HepG2 (cell line): ENCODE measurements at regions not wholly inside any gene's neighbourhood (a gene's known extent, or its start where the extent isn't known, plus 50 kb on each side); places are given as distances from the start of the nearest gene placed in this dataset.

Source experiments
- ATAC-seq: fragments of 200-7000 bp; cut with Tn5 transposase; 3 replicates; pipeline ENCODE4 v1.9.1; 2020; ENCODE audit warnings: mild to moderate bottlenecking, moderate library complexity
- BruUV-seq: library from RNA; stranded (reverse); fragments of 400-500 nt; replicated peaks from 2 replicates; lab custom pipeline; 2021; lab: Mats Ljungman, UMichigan
- CTCF ChIA-PET: fragments of 300-600 bp; formaldehyde crosslinking; extraction: SDS; loops from one replicate; lab custom pipeline; 2021; ENCODE audit warnings: low total read pairs, inconsistent platforms, low intra/inter-chr PET ratio; lab: Yijun Ruan, JAX
- POLR2A ChIA-PET: fragments of 350-600 bp; sonication (Branson Sonifier 250); formaldehyde crosslinking; loops from one replicate; lab custom pipeline; 2020; ENCODE audit warnings: antibody characterized with exemption, inconsistent platforms; lab: Yijun Ruan, JAX
- DNase-seq: peaks from one replicate; pipeline ENCODE4 v3.0.0-alpha.2; 2015; ENCODE audit warnings: low spot score
- FAIRE-seq: peaks from 3 replicates; lab custom pipeline; 2011; peaks lifted over from hg19 to GRCh38; lab: Jason Lieb, UNC
- H2AFZ ChIP-seq: one replicate; pipeline ENCODE4 v1.6.1; 2011; ENCODE audit warnings: low read length, inconsistent platforms
- H3K27ac ChIP-seq: fragments of 300-600 bp; 3 replicates; pipeline ENCODE4 v1.8.0; 2011; ENCODE audit warnings: mixed run types, mild to moderate bottlenecking, mixed read lengths, low read length, inconsistent platforms; ENCODE audit not compliant: insufficient read depth; ENCODE audit errors: extremely low read length
- H3K27me3 ChIP-seq, 2 experiments: fragments of 200-600 bp in 1 of 2; 2 replicates in 1 of 2; 3 replicates in 1 of 2; pipeline versions ENCODE4 v1.6.0 to v1.8.0; 2011; ENCODE audit warnings: low read length in 2 of 2, mild to moderate bottlenecking in 2 of 2, moderate library complexity in 2 of 2, inconsistent platforms in 1 of 2; ENCODE audit not compliant: insufficient read depth in 2 of 2, control insufficient read depth in 1 of 2
- H3K36me3 ChIP-seq, 2 experiments: fragments of 200-600 bp in 1 of 2; replicated peaks in 1 of 2; 2 replicates in 1 of 2; 3 replicates in 1 of 2; pipeline versions ENCODE4 v1.5.1 to v1.8.0; 2011; ENCODE audit warnings: low read length in 2 of 2, inconsistent platforms in 1 of 2; ENCODE audit not compliant: insufficient read depth in 2 of 2, control insufficient read depth in 1 of 2
- H3K4me1 ChIP-seq: 2 replicates; pipeline ENCODE4 v1.5.1; 2012; ENCODE audit warnings: low read length, inconsistent platforms; ENCODE audit not compliant: insufficient read depth
- H3K4me2 ChIP-seq: 2 replicates; pipeline ENCODE4 v1.6.0; 2011; ENCODE audit warnings: low read depth, low read length, inconsistent platforms
- H3K4me3 ChIP-seq, 3 experiments: fragments of 200-600 bp in 1 of 3; sonication (generic), shearing (Covaris generic) in 1 of 3; replicated peaks in 1 of 3; 2 replicates each; pipeline ENCODE4 v1.5.1; 2011 to 2016; ENCODE audit warnings: low read length in 3 of 3, inconsistent platforms in 2 of 3, low read depth in 2 of 3, mild to moderate bottlenecking in 2 of 3, control low read depth in 1 of 3, mixed read lengths in 1 of 3; ENCODE audit not compliant: insufficient read depth in 1 of 3
- H3K79me2 ChIP-seq: one replicate; pipeline ENCODE4 v1.6.1; 2011; ENCODE audit warnings: low read length, inconsistent platforms; ENCODE audit not compliant: insufficient read depth
- H3K9ac ChIP-seq: 2 replicates; pipeline ENCODE4 v1.6.0; 2011; ENCODE audit warnings: mild to moderate bottlenecking, low read depth, low read length, inconsistent platforms; ENCODE audit not compliant: insufficient read depth
- H3K9me3 ChIP-seq: 2 replicates; pipeline ENCODE4 v1.5.1; 2012; ENCODE audit warnings: mild to moderate bottlenecking, low read length
- H4K20me1 ChIP-seq: 2 replicates; pipeline ENCODE4 v1.6.0; 2011; ENCODE audit warnings: inconsistent platforms, mild to moderate bottlenecking, low read length, moderate library complexity; ENCODE audit not compliant: insufficient read depth
- ATAD3A ChIP-seq: sonication (generic); formaldehyde crosslinking; IDR thresholded peaks from 2 replicates; pipeline ENCODE4 v1.4.0; 2020; ENCODE audit warnings: missing genetic modification reagents
- ELF3 ChIP-seq: IDR thresholded peaks from 2 replicates; pipeline ENCODE4 v1.6.1; 2016; ENCODE audit warnings: missing genetic modification reagents, missing compliant biosample characterization
- HCFC1 ChIP-seq: fragments of 150-350 bp; IDR thresholded peaks from 2 replicates; pipeline ENCODE4 v1.6.1; 2014; ENCODE audit warnings: low read depth, low read length
- MAFG ChIP-seq: sonication (generic); formaldehyde crosslinking; IDR thresholded peaks from 2 replicates; pipeline ENCODE4 v1.5.1; 2020; ENCODE audit warnings: mild to moderate bottlenecking, missing genetic modification reagents
- PHB2 ChIP-seq: fragments of 450-650 bp; IDR thresholded peaks from 2 replicates; pipeline ENCODE4 v1.6.1; 2018; ENCODE audit not compliant: partially characterized antibody
- SKIL ChIP-seq: sonication (generic); formaldehyde crosslinking; IDR thresholded peaks from 2 replicates; pipeline ENCODE4 v1.8.0; 2022; ENCODE audit warnings: missing genetic modification reagents, mild to moderate bottlenecking, moderate library complexity, borderline replicate concordance
- THYN1 ChIP-seq: sonication (generic); formaldehyde crosslinking; IDR thresholded peaks from 2 replicates; pipeline ENCODE4 v1.8.1; 2023; ENCODE audit warnings: low read depth, mild to moderate bottlenecking, moderate library complexity, missing genetic modification reagents, borderline replicate concordance
- ZBED4 ChIP-seq: sonication (generic); formaldehyde crosslinking; IDR thresholded peaks from 2 replicates; pipeline ENCODE4 v1.4.0; 2020; ENCODE audit warnings: missing genetic modification reagents, borderline replicate concordance
- ZBTB26 ChIP-seq: IDR thresholded peaks from 2 replicates; pipeline ENCODE4 v1.6.1; 2016; ENCODE audit warnings: missing compliant biosample characterization, missing genetic modification reagents, borderline replicate concordance
- ZBTB43 ChIP-seq: sonication (generic); formaldehyde crosslinking; conservative IDR thresholded peaks from 2 replicates; pipeline ENCODE4 v1.4.0; 2020; ENCODE audit warnings: missing genetic modification reagents
- ZKSCAN8 ChIP-seq: IDR thresholded peaks from 2 replicates; pipeline ENCODE4 v1.6.1; 2016; ENCODE audit warnings: borderline replicate concordance, missing genetic modification reagents, missing compliant biosample characterization
- ZNF101 ChIP-seq: sonication (generic); formaldehyde crosslinking; IDR thresholded peaks from 2 replicates; pipeline ENCODE4 v1.4.0; 2020; ENCODE audit warnings: mild to moderate bottlenecking, low read depth, missing genetic modification reagents, borderline replicate concordance
- ZNF350 ChIP-seq: sonication (generic); formaldehyde crosslinking; IDR thresholded peaks from 2 replicates; pipeline ENCODE4 v1.4.0; 2020; ENCODE audit warnings: mild to moderate bottlenecking, low read depth, missing genetic modification reagents, borderline replicate concordance
- ZNF430 ChIP-seq: sonication (generic); formaldehyde crosslinking; IDR thresholded peaks from 2 replicates; pipeline ENCODE4 v1.9.0; 2021; ENCODE audit warnings: mild to moderate bottlenecking, missing genetic modification reagents
- ZNF431 ChIP-seq: sonication (generic); formaldehyde crosslinking; IDR thresholded peaks from 2 replicates; pipeline ENCODE4 v1.9.0; 2022; ENCODE audit warnings: missing genetic modification reagents, low read depth, mild to moderate bottlenecking, borderline replicate concordance
- WGBS: methylation state at CpG from one replicate; pipeline ENCODE4 v1.1.6; 2017; ENCODE audit warnings: low lambda C conversion rate; 5-methylcytosine and 5-hydroxymethylcytosine counted together
- in situ Hi-C: cut with HindIII; loops from 2 replicates; pipeline ENCODE4 v1.10.0; 2017; ENCODE audit warnings: low pct_unique_long_range_greater_than_20kb; ENCODE audit not compliant: extremely low pct_ligation_motif_present
- intact Hi-C: fragments of 100-400 bp; cut with micrococcal nuclease; formaldehyde crosslinking; loops from one replicate; pipeline ENCODE4 v1.10.0; 2022; ENCODE audit not compliant: unreplicated experiment
- TF ChIP-seq, protein P1 (sequence below): sonication (generic); formaldehyde crosslinking; IDR thresholded peaks from 2 replicates; pipeline ENCODE4 v1.4.0; 2020; ENCODE audit warnings: missing genetic modification reagents

DNA sequence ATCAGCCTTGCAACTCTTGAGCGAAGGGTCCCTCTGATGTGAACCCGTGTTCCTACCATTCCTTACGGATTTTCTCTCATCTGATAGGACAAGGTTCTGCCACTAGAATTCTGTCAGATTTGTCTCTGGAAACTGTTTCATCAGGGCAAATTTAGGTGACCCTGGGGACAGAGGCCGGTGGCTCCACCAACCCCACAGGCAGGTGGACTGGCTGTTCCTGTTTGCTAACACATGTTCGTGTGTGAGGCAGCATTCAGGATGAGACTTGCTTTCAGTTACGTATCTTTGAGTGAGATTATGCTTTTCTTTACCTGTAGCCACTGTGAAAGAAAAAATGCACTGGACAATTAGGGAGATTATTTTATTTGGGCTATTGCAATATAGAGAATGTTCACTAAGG is 449.9 kb downstream of the INHBA start:
- H3K4me1 ChIP-seq: no peaks in the 10 kb centered on the region
- no peaks in the 10 kb centered on the region for H3K36me3 ChIP-seq
- H3K4me2 ChIP-seq: no peak overlapping the region
- ChIA-PET CTCF (no interaction called here), POLR2A (no interaction called here)
- FAIRE-seq: no peak
- no peaks in the 10 kb centered on the region for H3K79me2 ChIP-seq
- 0 out of 2 replicates have a peak, but pooled peaks cover 11% of the 10 kb centered on the region for H3K9me3 ChIP-seq
- ATAC-seq: no peak
- no TSS peak for BruUV-seq
- TF ChIP-seq MAFG (CRISPR knock-in tag) (no peak), ZKSCAN8 (CRISPR knock-in tag) (no peak), ZBTB26 (CRISPR knock-in tag) (no peak), ZNF350 (no peak), ZNF431 (CRISPR knock-in tag) (no peak), ATAD3A (no peak), ELF3 (CRISPR knock-in tag) (no peak), ZBTB43 (CRISPR knock-in tag) (no peak), ZNF101 (CRISPR knock-in tag) (no peak), ZNF430 (CRISPR knock-in tag) (no peak), PHB2 (no peak), SKIL (no peak), ZBED4 (CRISPR knock-in tag) (no peak), HCFC1 (no peak), THYN1 (CRISPR knock-in tag) (no peak)
- TF ChIP-seq, protein P1, sequence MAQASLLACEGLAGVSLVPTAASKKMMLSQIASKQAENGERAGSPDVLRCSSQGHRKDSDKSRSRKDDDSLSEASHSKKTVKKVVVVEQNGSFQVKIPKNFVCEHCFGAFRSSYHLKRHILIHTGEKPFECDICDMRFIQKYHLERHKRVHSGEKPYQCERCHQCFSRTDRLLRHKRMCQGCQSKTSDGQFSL (CRISPR knock-in tag): no peak
- no peak for DNase-seq
- H4K20me1 ChIP-seq: no peaks in the 10 kb centered on the region
- intact Hi-C loops: no loop called here
- H3K27ac ChIP-seq: no peak overlapping the region
- no peak overlapping the region for H2AFZ ChIP-seq
- no peak overlapping the region for H3K9ac ChIP-seq
- H3K4me3 ChIP-seq: no peak overlapping the region
- no peaks in the 10 kb centered on the region for H3K27me3 ChIP-seq
- in situ Hi-C loops: no loop called here
- 37% methylated on average over 6 of the region's 6 CpGs for WGBS
